K562 (cell line): ENCODE measurements at regions not wholly inside any gene's neighbourhood (a gene's known extent, or its start where the extent isn't known, plus 50 kb on each side); places are given as distances from the start of the nearest gene placed in this dataset.

ENCODE experiments used
- CREB1 ChIP-seq, 2 experiments: sonication (generic) in 1 of 2; formaldehyde crosslinking in 1 of 2; IDR thresholded peaks; 2 replicates each; pipeline versions ENCODE4 v1.6.1 to v1.8.0; 2012 to 2022; ENCODE audit warnings: inconsistent platforms in 1 of 2, mild to moderate bottlenecking in 1 of 2, missing genetic modification reagents in 1 of 2, moderate library complexity in 1 of 2
- CSDE1 ChIP-seq, 2 experiments: fragments of 450-650 bp; IDR thresholded peaks; 2 replicates each; pipeline ENCODE4 v1.6.1; 2016; ENCODE audit warnings: mild to moderate bottlenecking in 1 of 2
- CTBP1 ChIP-seq: fragments of 450-650 bp; IDR thresholded peaks from 2 replicates; pipeline ENCODE4 v1.6.1; 2016; ENCODE audit warnings: borderline replicate concordance
- CXXC5 ChIP-seq: fragments of 250-450 bp; sonication (Bioruptor Pico); IDR thresholded peaks from 2 replicates; pipeline ENCODE4 v1.8.0; 2022; ENCODE audit warnings: inconsistent platforms, mild to moderate bottlenecking, moderate library complexity
- FOXJ2 ChIP-seq: fragments of 200-800 bp; sonication (Bioruptor generic); IDR thresholded peaks from 2 replicates; pipeline ENCODE4 v1.6.1; 2016; ENCODE audit warnings: missing genetic modification characterization, missing compliant biosample characterization
- HDAC1 ChIP-seq, 2 experiments: fragments of 450-650 bp; IDR thresholded peaks; 2 replicates each; pipeline ENCODE4 v1.6.1; 2016 to 2017; ENCODE audit warnings: inconsistent platforms in 1 of 2, mild to moderate bottlenecking in 1 of 2, moderate library complexity in 1 of 2
- ILF3 ChIP-seq: fragments of 450-650 bp; IDR thresholded peaks from 2 replicates; pipeline ENCODE4 v1.6.1; 2018; ENCODE audit warnings: antibody characterized with exemption, mild to moderate bottlenecking, moderate library complexity, borderline replicate concordance
- L3MBTL2 ChIP-seq: fragments of 450-650 bp; IDR thresholded peaks from 2 replicates; pipeline ENCODE4 v1.6.1; 2016; ENCODE audit warnings: mild to moderate bottlenecking, moderate library complexity
- LCOR ChIP-seq: sonication (generic); formaldehyde crosslinking; IDR thresholded peaks from 2 replicates; pipeline ENCODE4 v1.8.0; 2022; ENCODE audit warnings: mild to moderate bottlenecking, missing genetic modification reagents
- MAZ ChIP-seq, 2 experiments: fragments of 450-650 bp in 1 of 2; sonication (generic) in 1 of 2; formaldehyde crosslinking; IDR thresholded peaks in 1 of 2; conservative IDR thresholded peaks in 1 of 2; 2 replicates each; pipeline versions ENCODE4 v1.4.0 to v1.5.0; 2020; ENCODE audit warnings: mild to moderate bottlenecking in 1 of 2, missing genetic modification reagents in 1 of 2
- MYC ChIP-seq, 2 experiments: fragments of 250-450 bp in 1 of 2; sonication (Bioruptor Pico) in 1 of 2; IDR thresholded peaks; 2 replicates each; pipeline versions ENCODE4 v1.5.1 to v1.6.1; 2012 to 2021; ENCODE audit warnings: low read depth in 2 of 2, borderline replicate concordance in 1 of 2, improper control_type of control experiment in 1 of 2, low read length in 1 of 2, mild to moderate bottlenecking in 1 of 2, moderate library complexity in 1 of 2
- POLR2A ChIP-seq: fragments of 450-650 bp; conservative IDR thresholded peaks from 2 replicates; pipeline ENCODE4 v1.6.1; 2016
- POLR2H ChIP-seq: IDR thresholded peaks from 2 replicates; pipeline ENCODE4 v1.6.1; 2016; ENCODE audit warnings: missing genetic modification characterization, low read depth, mild to moderate bottlenecking, control low read depth, missing compliant biosample characterization, moderate library complexity
- RB1 ChIP-seq: fragments of 450-650 bp; IDR thresholded peaks from 2 replicates; pipeline ENCODE4 v1.6.1; 2017; ENCODE audit warnings: low read depth, mild to moderate bottlenecking
- RBM39 ChIP-seq: fragments of 200-400 bp; formaldehyde crosslinking; optimal IDR thresholded peaks from 2 replicates; pipeline ENCODE3; 2018; ENCODE audit warnings: low read depth, low read length
- RFX5 ChIP-seq: IDR thresholded peaks from 2 replicates; pipeline ENCODE4 v1.6.1; 2011; ENCODE audit warnings: low read depth, mild to moderate bottlenecking, improper control_type of control experiment, low read length
- TARDBP ChIP-seq: fragments of 450-650 bp; IDR thresholded peaks from 2 replicates; pipeline ENCODE4 v1.6.1; 2016
- ZKSCAN3 ChIP-seq: fragments of 250-450 bp; sonication (Bioruptor Pico); IDR thresholded peaks from 2 replicates; pipeline ENCODE4 v1.4.0; 2020
- TF ChIP-seq, protein P1 (sequence below), 2 experiments: fragments of 450-650 bp in 1 of 2; sonication (generic) in 1 of 2; formaldehyde crosslinking in 1 of 2; IDR thresholded peaks in 1 of 2; conservative IDR thresholded peaks in 1 of 2; 2 replicates each; pipeline versions ENCODE4 v1.6.1 to v1.8.1; 2016 to 2023; ENCODE audit warnings: mild to moderate bottlenecking in 2 of 2, moderate library complexity in 2 of 2, inconsistent platforms in 1 of 2, missing genetic modification reagents in 1 of 2
- TF ChIP-seq, protein P2 (sequence below): fragments of 250-450 bp; sonication (Bioruptor Pico); IDR thresholded peaks from 2 replicates; pipeline ENCODE4 v1.5.0; 2021
- TF ChIP-seq, protein P3 (sequence below): fragments of 450-650 bp; IDR thresholded peaks from 2 replicates; pipeline ENCODE4 v1.6.1; 2017; ENCODE audit warnings: antibody characterized with exemption
- TF ChIP-seq, protein P4 (sequence below): fragments of 450-650 bp; formaldehyde crosslinking; conservative IDR thresholded peaks from 2 replicates; pipeline ENCODE4 v1.4.0; 2022; ENCODE audit warnings: mild to moderate bottlenecking, missing genetic modification characterization

- TF ChIP-seq FOXJ2 (tag) (peak; percentile 90), MAZ (CRISPR knock-in tag; conservative IDR thresholded peaks at IDR 0.05 in 1 of 2, IDR thresholded peaks at IDR 0.05 in 1 of 2) (peak; percentile 56 to 78; a peak in 3 of 4 replicates), CXXC5 (CRISPR knock-in tag) (peak; percentile 33), HDAC1 (IDR thresholded peaks at IDR 0.05) (peak in 1 of 2 experiments; percentile 41; a peak in 3 of 4 replicates), POLR2H (peak; percentile 99), CTBP1 (peak; percentile 51; the same call in 1 of the 2 replicates), CREB1 (IDR thresholded peaks at IDR 0.05) (peak; percentile 57; the same call in 1 of the 2 replicates), CREB1 (CRISPR knock-in tag; IDR thresholded peaks at IDR 0.05) (peak; percentile 9; the same call in 1 of the 2 replicates), POLR2A (0 out of 2 replicates have a peak, but pooled peaks have one; percentile 61), L3MBTL2 (peak; percentile 90), TARDBP (peak; percentile 76), RFX5 (peak; percentile 78; the same call in 1 of the 2 replicates), CSDE1 (IDR thresholded peaks at IDR 0.05) (peak in 1 of 2 experiments; percentile 68; a peak in 2 of 4 replicates), LCOR (CRISPR knock-in tag) (peak; percentile 84; the same call in 1 of the 2 replicates), RB1 (no peak), ZKSCAN3 (CRISPR knock-in tag) (no peak), MYC (IDR thresholded peaks at IDR 0.05; ENCODE audit: low read depth, low read length) (peak; percentile 96), MYC (CRISPR knock-in tag; IDR thresholded peaks at IDR 0.05; ENCODE audit: borderline replicate concordance, low read depth) (no peak; the same call in 1 of the 2 replicates), ILF3 (0 out of 2 replicates have a peak, but pooled peaks have one; percentile 19), RBM39 (peak; percentile 36)
- TF ChIP-seq, protein P1, sequence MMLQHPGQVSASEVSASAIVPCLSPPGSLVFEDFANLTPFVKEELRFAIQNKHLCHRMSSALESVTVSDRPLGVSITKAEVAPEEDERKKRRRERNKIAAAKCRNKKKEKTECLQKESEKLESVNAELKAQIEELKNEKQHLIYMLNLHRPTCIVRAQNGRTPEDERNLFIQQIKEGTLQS (IDR thresholded peaks at IDR 0.05), result peak; percentile 51; the same call in 1 of the 2 replicates
- TF ChIP-seq, protein P1 (CRISPR knock-in tag; conservative IDR thresholded peaks at IDR 0.05), result no peak; the same call in 1 of the 2 replicates
- TF ChIP-seq, protein P2, sequence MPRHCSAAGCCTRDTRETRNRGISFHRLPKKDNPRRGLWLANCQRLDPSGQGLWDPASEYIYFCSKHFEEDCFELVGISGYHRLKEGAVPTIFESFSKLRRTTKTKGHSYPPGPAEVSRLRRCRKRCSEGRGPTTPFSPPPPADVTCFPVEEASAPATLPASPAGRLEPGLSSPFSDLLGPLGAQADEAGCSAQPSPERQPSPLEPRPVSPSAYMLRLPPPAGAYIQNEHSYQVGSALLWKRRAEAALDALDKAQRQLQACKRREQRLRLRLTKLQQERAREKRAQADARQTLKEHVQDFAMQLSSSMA (CRISPR knock-in tag), result peak; percentile 20
- TF ChIP-seq, protein P3, sequence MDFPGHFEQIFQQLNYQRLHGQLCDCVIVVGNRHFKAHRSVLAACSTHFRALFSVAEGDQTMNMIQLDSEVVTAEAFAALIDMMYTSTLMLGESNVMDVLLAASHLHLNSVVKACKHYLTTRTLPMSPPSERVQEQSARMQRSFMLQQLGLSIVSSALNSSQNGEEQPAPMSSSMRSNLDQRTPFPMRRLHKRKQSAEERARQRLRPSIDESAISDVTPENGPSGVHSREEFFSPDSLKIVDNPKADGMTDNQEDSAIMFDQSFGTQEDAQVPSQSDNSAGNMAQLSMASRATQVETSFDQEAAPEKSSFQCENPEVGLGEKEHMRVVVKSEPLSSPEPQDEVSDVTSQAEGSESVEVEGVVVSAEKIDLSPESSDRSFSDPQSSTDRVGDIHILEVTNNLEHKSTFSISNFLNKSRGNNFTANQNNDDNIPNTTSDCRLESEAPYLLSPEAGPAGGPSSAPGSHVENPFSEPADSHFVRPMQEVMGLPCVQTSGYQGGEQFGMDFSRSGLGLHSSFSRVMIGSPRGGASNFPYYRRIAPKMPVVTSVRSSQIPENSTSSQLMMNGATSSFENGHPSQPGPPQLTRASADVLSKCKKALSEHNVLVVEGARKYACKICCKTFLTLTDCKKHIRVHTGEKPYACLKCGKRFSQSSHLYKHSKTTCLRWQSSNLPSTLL, result peak; percentile 68; the same call in 1 of the 2 replicates
- TF ChIP-seq, protein P4, sequence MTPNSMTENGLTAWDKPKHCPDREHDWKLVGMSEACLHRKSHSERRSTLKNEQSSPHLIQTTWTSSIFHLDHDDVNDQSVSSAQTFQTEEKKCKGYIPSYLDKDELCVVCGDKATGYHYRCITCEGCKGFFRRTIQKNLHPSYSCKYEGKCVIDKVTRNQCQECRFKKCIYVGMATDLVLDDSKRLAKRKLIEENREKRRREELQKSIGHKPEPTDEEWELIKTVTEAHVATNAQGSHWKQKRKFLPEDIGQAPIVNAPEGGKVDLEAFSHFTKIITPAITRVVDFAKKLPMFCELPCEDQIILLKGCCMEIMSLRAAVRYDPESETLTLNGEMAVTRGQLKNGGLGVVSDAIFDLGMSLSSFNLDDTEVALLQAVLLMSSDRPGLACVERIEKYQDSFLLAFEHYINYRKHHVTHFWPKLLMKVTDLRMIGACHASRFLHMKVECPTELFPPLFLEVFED (CRISPR knock-in tag), result peak; percentile 72; the same call in 1 of the 2 replicates
These were observed 165.6 kb downstream of the TRIM27 start (continued) for GRCh38 chr6:28758046-28758817.
